ENCODE measurements at regions not wholly inside any gene's neighbourhood (a gene's known extent, or its start where the extent isn't known, plus 50 kb on each side); places are given as distances from the start of the nearest gene placed in this dataset.
"Not testable (repeated sequence)": the region's sequence is repeated elsewhere in the genome, so short reads cannot be mapped to it uniquely, and the experiment has no call there.

GRCh38 chr17:63019138-63019873 is 53.3 kb downstream of the TANC2 start:
- Mint-ChIP-seq H3K4me1 (ENCODE audit: unreplicated experiment) (no peaks in the 10 kb centered on the region), H3K36me3 (peaks cover 8% of the 10 kb centered on the region), H3K27me3 (no peaks in the 10 kb centered on the region), H3K9me3 (no peaks in the 10 kb centered on the region), H3K4me3 (no peak overlapping the region), H3K27ac (no peak overlapping the region)
- TF ChIP-seq CTCF (conservative IDR thresholded peaks at IDR 0.05), result no peak
- DNase-seq (ENCODE audit: extremely low spot score, unreplicated experiment), result no peak

- no peak for DNase-seq (ENCODE audit: extremely low spot score, unreplicated experiment)
- H3K4me3 Mint-ChIP-seq, result no peak overlapping the region
- no peak for TF ChIP-seq CTCF (conservative IDR thresholded peaks at IDR 0.05)
- H3K27me3 Mint-ChIP-seq, result no peaks in the 10 kb centered on the region
- H3K36me3 Mint-ChIP-seq, result peaks cover 8% of the 10 kb centered on the region
- no peaks in the 10 kb centered on the region for H3K9me3 Mint-ChIP-seq
- H3K4me1 Mint-ChIP-seq (ENCODE audit: unreplicated experiment), result no peaks in the 10 kb centered on the region
- H3K27ac Mint-ChIP-seq, result no peak overlapping the region
Measured at GRCh38 chr17:63022567-63022966, 56.5 kb downstream of the TANC2 start.

GRCh38 chr17:63023049-63023448 is 57.0 kb downstream of the TANC2 start:
- H3K27ac Mint-ChIP-seq, result no peak overlapping the region
- TF ChIP-seq CTCF (conservative IDR thresholded peaks at IDR 0.05), result no peak
- H3K4me1 Mint-ChIP-seq (ENCODE audit: unreplicated experiment), result no peaks in the 10 kb centered on the region
- no peak for DNase-seq (ENCODE audit: extremely low spot score, unreplicated experiment)
- H3K27me3 Mint-ChIP-seq, result no peaks in the 10 kb centered on the region
- peaks cover 8% of the 10 kb centered on the region for H3K36me3 Mint-ChIP-seq
- no peaks in the 10 kb centered on the region for H3K9me3 Mint-ChIP-seq
- no peak overlapping the region for H3K4me3 Mint-ChIP-seq

- H3K4me1 Mint-ChIP-seq (ENCODE audit: unreplicated experiment), result no peaks in the 10 kb centered on the region
- no peaks in the 10 kb centered on the region for H3K9me3 Mint-ChIP-seq
- H3K4me3 Mint-ChIP-seq, result no peak overlapping the region
- H3K36me3 Mint-ChIP-seq, result peaks cover 4% of the 10 kb centered on the region
- no peak for DNase-seq (ENCODE audit: extremely low spot score, unreplicated experiment)
- TF ChIP-seq CTCF (conservative IDR thresholded peaks at IDR 0.05), result no peak
- H3K27ac Mint-ChIP-seq, result no peak overlapping the region
- H3K27me3 Mint-ChIP-seq, result no peaks in the 10 kb centered on the region
Measured at GRCh38 chr17:63024201-63024600, 58.2 kb downstream of the TANC2 start.

GRCh38 chr17:63024716-63025115 is 58.7 kb downstream of the TANC2 start:
- Mint-ChIP-seq H3K36me3 (peaks cover 4% of the 10 kb centered on the region), H3K27me3 (no peaks in the 10 kb centered on the region), H3K9me3 (no peaks in the 10 kb centered on the region), H3K27ac (no peak overlapping the region), H3K4me3 (no peak overlapping the region), H3K4me1 (ENCODE audit: unreplicated experiment) (no peaks in the 10 kb centered on the region)
- no peak for TF ChIP-seq CTCF (conservative IDR thresholded peaks at IDR 0.05)
- DNase-seq (ENCODE audit: extremely low spot score, unreplicated experiment), result no peak

GRCh38 chr17:63025637-63026036 is 59.6 kb downstream of the TANC2 start:
- not testable (repeated sequence) for H3K4me1 Mint-ChIP-seq (ENCODE audit: unreplicated experiment); H3K4me3 Mint-ChIP-seq; DNase-seq (ENCODE audit: extremely low spot score, unreplicated experiment); H3K27me3 Mint-ChIP-seq; H3K27ac Mint-ChIP-seq; H3K9me3 Mint-ChIP-seq; H3K36me3 Mint-ChIP-seq

Data from type B pancreatic cell (in vitro differentiated cells).